IMR-90 (cell line): ENCODE measurements at regions not wholly inside any gene's neighbourhood (a gene's known extent, or its start where the extent isn't known, plus 50 kb on each side); places are given as distances from the start of the nearest gene placed in this dataset.

Experiments
- ATAC-seq: fragments of 200-7000 bp; cut with Tn5 transposase; 2 replicates; pipeline ENCODE4 v1.9.1; 2020; ENCODE audit warnings: low read depth, mild to moderate bottlenecking, moderate library complexity
- BruUV-seq: library from RNA; stranded (reverse); fragments of 400-500 nt; replicated peaks from 2 replicates; lab custom pipeline; 2021; lab: Mats Ljungman, UMichigan
- CTCF ChIA-PET: fragments of 300-600 bp; formaldehyde crosslinking; extraction: SDS; loops from one replicate; lab custom pipeline; 2021; ENCODE audit warnings: antibody characterized with exemption; lab: Yijun Ruan, JAX
- POLR2A ChIA-PET: fragments of 300-600 bp; sonication (Branson Sonifier 250); formaldehyde crosslinking; loops from one replicate; lab custom pipeline; 2022; ENCODE audit warnings: antibody characterized with exemption; ENCODE audit not compliant: unreplicated experiment; lab: Charles Lee
- DNase-seq: peaks from one replicate; pipeline ENCODE4 v3.0.0; 2013
- H2AFZ ChIP-seq: replicated peaks from 2 replicates; pipeline ENCODE3; 2013; ENCODE audit warnings: low read length, mild to moderate bottlenecking; ENCODE audit not compliant: poor library complexity
- H2AK5ac ChIP-seq: 2 replicates; pipeline ENCODE4 v1.6.1; 2013; ENCODE audit warnings: low read depth, low read length, inconsistent platforms
- H2AK9ac ChIP-seq: replicated peaks from 2 replicates; pipeline ENCODE3; 2013; ENCODE audit warnings: mild to moderate bottlenecking, low read depth, low read length, moderate library complexity; ENCODE audit not compliant: poor library complexity
- H2BK120ac ChIP-seq: 2 replicates; pipeline ENCODE4 v1.6.1; 2013; ENCODE audit warnings: low read depth, low read length, inconsistent platforms
- H2BK15ac ChIP-seq: 3 replicates; pipeline ENCODE4 v1.6.1; 2013; ENCODE audit warnings: low read depth, low read length, inconsistent platforms
- H2BK20ac ChIP-seq: 2 replicates; pipeline ENCODE4 v1.6.1; 2013; ENCODE audit warnings: low read depth, mild to moderate bottlenecking, inconsistent platforms, low read length, moderate library complexity
- H2BK5ac ChIP-seq: 2 replicates; pipeline ENCODE4 v1.6.1; 2013; ENCODE audit warnings: mild to moderate bottlenecking, low read depth, low read length, inconsistent platforms; ENCODE audit not compliant: poor library complexity, severe bottlenecking
- H3K14ac ChIP-seq: replicated peaks from 2 replicates; pipeline ENCODE4 v1.6.1; 2013; ENCODE audit warnings: low read depth, low read length, inconsistent platforms
- H3K18ac ChIP-seq: 2 replicates; pipeline ENCODE4 v1.6.1; 2013; ENCODE audit warnings: low read depth, low read length, control low read depth
- H3K23ac ChIP-seq: 2 replicates; pipeline ENCODE4 v1.6.1; 2013; ENCODE audit warnings: low read depth, low read length, inconsistent platforms
- H3K27ac ChIP-seq: 2 replicates; pipeline ENCODE4 v1.5.1; 2013; ENCODE audit warnings: mild to moderate bottlenecking, control low read depth, low read length; ENCODE audit not compliant: insufficient read depth
- H3K27me3 ChIP-seq: 2 replicates; pipeline ENCODE4 v1.6.1; 2013; ENCODE audit warnings: low read length; ENCODE audit not compliant: control insufficient read depth, insufficient read depth
- H3K36me3 ChIP-seq: 2 replicates; pipeline ENCODE4 v1.6.1; 2013; ENCODE audit warnings: low read length, mixed read lengths; ENCODE audit not compliant: control insufficient read depth, insufficient read depth
- H3K4ac ChIP-seq: 2 replicates; pipeline ENCODE4 v1.6.1; 2013; ENCODE audit warnings: low read depth, low read length, inconsistent platforms
- H3K4me1 ChIP-seq: 2 replicates; pipeline ENCODE4 v1.6.1; 2013; ENCODE audit warnings: low read length, mixed read lengths; ENCODE audit not compliant: control insufficient read depth, insufficient read depth
- H3K4me2 ChIP-seq: 2 replicates; pipeline ENCODE4 v1.6.1; 2013; ENCODE audit warnings: low read depth, mild to moderate bottlenecking, control low read depth, low read length, moderate library complexity
- H3K4me3 ChIP-seq: 2 replicates; pipeline ENCODE4 v1.5.1; 2013; ENCODE audit warnings: low read depth, mild to moderate bottlenecking, control low read depth, low read length, moderate library complexity; ENCODE audit not compliant: insufficient read depth
- H3K56ac ChIP-seq: 2 replicates; pipeline ENCODE4 v1.6.1; 2013; ENCODE audit warnings: low read length, inconsistent platforms; ENCODE audit not compliant: insufficient read depth; ENCODE audit errors: extremely low read depth
- H3K79me1 ChIP-seq, 2 experiments: 2 replicates each; pipeline ENCODE4 v1.6.1; 2013; ENCODE audit warnings: low read length in 2 of 2, inconsistent platforms in 1 of 2, low read depth in 1 of 2
- H3K9ac ChIP-seq: 2 replicates; pipeline ENCODE4 v1.6.1; 2013; ENCODE audit warnings: low read depth, low read length, control low read depth
- H3K9me1 ChIP-seq: 2 replicates; pipeline ENCODE4 v1.6.1; 2013; ENCODE audit warnings: low read length, inconsistent platforms; ENCODE audit not compliant: insufficient read depth
- H3K9me3 ChIP-seq: 2 replicates; pipeline ENCODE4 v1.6.1; 2013; ENCODE audit warnings: low read length; ENCODE audit not compliant: control insufficient read depth, insufficient read depth
- H4K20me1 ChIP-seq: 2 replicates; pipeline ENCODE4 v1.6.1; 2013; ENCODE audit warnings: low read length, inconsistent platforms; ENCODE audit not compliant: insufficient read depth
- H4K5ac ChIP-seq: 2 replicates; pipeline ENCODE4 v1.6.1; 2013; ENCODE audit warnings: mild to moderate bottlenecking, low read depth, low read length, control low read depth
- H4K8ac ChIP-seq, 2 experiments: 2 replicates each; pipeline ENCODE4 v1.6.1; 2013; ENCODE audit warnings: low read depth in 2 of 2, low read length in 2 of 2, control low read depth in 1 of 2, inconsistent platforms in 1 of 2
- H4K91ac ChIP-seq: 2 replicates; pipeline ENCODE4 v1.6.1; 2013; ENCODE audit warnings: low read depth, low read length, inconsistent platforms; ENCODE audit not compliant: insufficient read depth
- CEBPB ChIP-seq: IDR thresholded peaks from 2 replicates; pipeline ENCODE4 v1.6.1; 2012; ENCODE audit warnings: low read depth, low read length, improper control_type of control experiment
- CHD1 ChIP-seq: IDR thresholded peaks from 2 replicates; pipeline ENCODE4 v1.6.1; 2012; ENCODE audit warnings: low read depth, low read length, improper control_type of control experiment
- CTCF ChIP-seq: conservative IDR thresholded peaks from 2 replicates; pipeline ENCODE4 v1.5.1; 2012; ENCODE audit warnings: mild to moderate bottlenecking, low read depth, low read length, improper control_type of control experiment
- ELK1 ChIP-seq: fragments of 150-350 bp; IDR thresholded peaks from 2 replicates; pipeline ENCODE4 v1.6.1; 2016; ENCODE audit warnings: low read depth, mild to moderate bottlenecking, low read length, moderate library complexity, borderline replicate concordance
- FOS ChIP-seq: fragments of 150-350 bp; IDR thresholded peaks from 2 replicates; pipeline ENCODE4 v1.6.1; 2016; ENCODE audit warnings: low read depth, low read length
- MAFK ChIP-seq: IDR thresholded peaks from 2 replicates; pipeline ENCODE4 v1.6.1; 2012; ENCODE audit warnings: low read depth, low read length, improper control_type of control experiment
- MAZ ChIP-seq: IDR thresholded peaks from 2 replicates; pipeline ENCODE4 v1.6.1; 2012; ENCODE audit warnings: low read depth, mild to moderate bottlenecking, low read length, improper control_type of control experiment, moderate library complexity, borderline replicate concordance
- MXI1 ChIP-seq: IDR thresholded peaks from 2 replicates; pipeline ENCODE4 v1.6.1; 2012; ENCODE audit warnings: low read depth, mild to moderate bottlenecking, low read length, moderate library complexity, borderline replicate concordance
- NFE2L2 ChIP-seq: fragments of 150-350 bp; IDR thresholded peaks from 2 replicates; pipeline ENCODE4 v1.6.1; 2016; ENCODE audit warnings: low read depth, mild to moderate bottlenecking, low read length
- POLR2A ChIP-seq: IDR thresholded peaks from 2 replicates; pipeline ENCODE4 v1.6.1; 2012; ENCODE audit warnings: mild to moderate bottlenecking, low read depth, low read length
- RAD21 ChIP-seq: IDR thresholded peaks from 2 replicates; pipeline ENCODE4 v1.6.1; 2012; ENCODE audit warnings: low read length, improper control_type of control experiment
- RCOR1 ChIP-seq: IDR thresholded peaks from 2 replicates; pipeline ENCODE4 v1.6.1; 2012; ENCODE audit warnings: mild to moderate bottlenecking, low read length, improper control_type of control experiment; ENCODE audit not compliant: insufficient replicate concordance
- RFX5 ChIP-seq: IDR thresholded peaks from 2 replicates; pipeline ENCODE4 v1.8.0; 2012; ENCODE audit warnings: low read depth, mild to moderate bottlenecking, low read length, moderate library complexity
- SMC3 ChIP-seq: fragments of 150-350 bp; IDR thresholded peaks from 2 replicates; pipeline ENCODE4 v1.6.1; 2016; ENCODE audit warnings: low read depth, mild to moderate bottlenecking, antibody characterized with exemption, low read length, moderate library complexity
- USF2 ChIP-seq: fragments of 150-350 bp; IDR thresholded peaks from 2 replicates; pipeline ENCODE4 v1.6.1; 2017; ENCODE audit warnings: mild to moderate bottlenecking, antibody characterized with exemption, low read length, low read depth
- WGBS, 2 experiments: methylation state at CpG; one replicate each; pipeline versions ENCODE4 v1.1.5 to v1.1.7; 2013; ENCODE audit warnings: missing lambda C conversion rate in 2 of 2; ENCODE audit not compliant: insufficient read length in 1 of 2; ENCODE audit errors: extremely low coverage in 2 of 2; 5-methylcytosine and 5-hydroxymethylcytosine counted together
- dilution Hi-C: fragments of 300-500 bp; cut with HindIII; formaldehyde crosslinking; loops from one replicate; pipeline ENCODE4 v1.14.3; 2018; ENCODE audit warnings: low sequenced_read_pairs; ENCODE audit not compliant: unreplicated experiment
- in situ Hi-C: fragments of 300-500 bp; cut with MboI; formaldehyde crosslinking; loops from 3 replicates; pipeline ENCODE4 v1.14.3; 2019; ENCODE audit warnings: low sequenced_read_pairs, inconsistent platforms, mixed read lengths
- intact Hi-C: fragments of 100-400 bp; cut with micrococcal nuclease; formaldehyde crosslinking; loops from 2 replicates; pipeline ENCODE4 v1.10.0; 2022

- intact Hi-C loops, result no loop called here
- BruUV-seq, result no TSS peak
These were observed 87.3 kb upstream of the CD53 start for GRCh38 chr1:110785612-110786011.

More at GRCh38 chr1:110785612-110786011, 87.3 kb upstream of the CD53 start:
- Histone ChIP-seq H2BK5ac (no peak overlapping the region), H4K91ac (no peak overlapping the region), H3K4me2 (no peak overlapping the region), H3K9ac (no peak overlapping the region), H4K20me1 (no peaks in the 10 kb centered on the region), H2AK9ac (no peak overlapping the region), H2BK120ac (no peak overlapping the region), H3K27ac (no peak overlapping the region), H3K36me3 (no peaks in the 10 kb centered on the region), H2BK15ac (no peak overlapping the region), H2AFZ (no peak overlapping the region), H3K4ac (no peak overlapping the region), H3K79me1 (no peaks in the 10 kb centered on the region), H4K8ac (no peak overlapping the region), H3K56ac (no peak overlapping the region), H3K14ac (no peak overlapping the region), H3K9me1 (no peaks in the 10 kb centered on the region), H3K9me3 (no peaks in the 10 kb centered on the region), H3K4me1 (no peaks in the 10 kb centered on the region), H2BK20ac (no peak overlapping the region), H3K23ac (no peak overlapping the region), H3K27me3 (no peaks in the 10 kb centered on the region), H4K5ac (no peak overlapping the region), H3K4me3 (no peak overlapping the region), H2AK5ac (no peak overlapping the region), H3K18ac (no peak overlapping the region)
- TF ChIP-seq CTCF (no peak), MAFK (no peak), MAZ (no peak), NFE2L2 (no peak), RAD21 (no peak), SMC3 (no peak), RFX5 (no peak), MXI1 (no peak), CEBPB (no peak), ELK1 (no peak), FOS (no peak), RCOR1 (no peak), CHD1 (no peak), USF2 (no peak), POLR2A (no peak)
- DNase-seq (no peak), ATAC-seq (no peak)
- CTCF ChIA-PET, result no interaction called here
- POLR2A ChIA-PET, result no interaction called here
- in situ Hi-C loops, result no loop called here
- no CpG with 5 or more reads among the region's 2 CpGs for WGBS, 2 experiments
- dilution Hi-C loops, result no loop called here
